Breast epithelium (tissue), 3 donors: ENCODE measurements at regions not wholly inside any gene's neighbourhood (a gene's known extent, or its start where the extent isn't known, plus 50 kb on each side); places are given as distances from the start of the nearest gene placed in this dataset.
"Not testable (repeated sequence)": the region's sequence is repeated elsewhere in the genome, so short reads cannot be mapped to it uniquely, and the experiment has no call there.

Experiments used
- CTCF ChIP-seq, 3 donors: fragments of 450-650 bp; IDR thresholded peaks; one replicate each; pipeline ENCODE4 v1.5.1; 2016 to 2017; ENCODE audit warnings: antibody characterized with exemption in 3 of 3, mild to moderate bottlenecking in 3 of 3, moderate library complexity in 3 of 3
- POLR2A ChIP-seq: fragments of 450-650 bp; IDR thresholded peaks from one replicate; pipeline ENCODE4 v1.6.1; 2016; ENCODE audit warnings: antibody characterized with exemption, mild to moderate bottlenecking, moderate library complexity

- TF ChIP-seq POLR2A; CTCF (IDR thresholded peaks at IDR 0.05): not testable (repeated sequence)
These were observed 63.5 kb upstream of the GOLGA8O start for GRCh38 chr15:32518976-32519375.
